ENCODE measurements at regions not wholly inside any gene's neighbourhood (a gene's known extent, or its start where the extent isn't known, plus 50 kb on each side); places are given as distances from the start of the nearest gene placed in this dataset.

GRCh38 chr12:66746489-66747201 is 67.8 kb upstream of the GRIP1 start:
- Histone ChIP-seq H3K4me1 (ENCODE audit: control insufficient read depth in 2 of 3, insufficient read depth in 2 of 3, low read depth in 1 of 3, low read length in 3 of 3) (no peaks in the 10 kb centered on the region), H3K9me3 (ENCODE audit: control insufficient read depth in 2 of 3, insufficient read depth in 1 of 3, low read length in 3 of 3) (no peaks in the 10 kb centered on the region), H3K27me3 (ENCODE audit: control insufficient read depth, insufficient read depth, low read length) (no peaks in the 10 kb centered on the region), H3K9ac (ENCODE audit: low read length in 3 of 3) (no peak overlapping the region), H3K36me3 (ENCODE audit: control insufficient read depth in 2 of 3, insufficient read depth in 3 of 3, low read length in 3 of 3) (no peaks in the 10 kb centered on the region), H3K4me3 (ENCODE audit: low read length in 3 of 3) (no peak overlapping the region), H3K27ac (ENCODE audit: low read depth in 2 of 2, low read length in 2 of 2) (no peak overlapping the region)
- FAIRE-seq (no peak), DNase-seq (no peak)
- TF ChIP-seq, protein P1, sequence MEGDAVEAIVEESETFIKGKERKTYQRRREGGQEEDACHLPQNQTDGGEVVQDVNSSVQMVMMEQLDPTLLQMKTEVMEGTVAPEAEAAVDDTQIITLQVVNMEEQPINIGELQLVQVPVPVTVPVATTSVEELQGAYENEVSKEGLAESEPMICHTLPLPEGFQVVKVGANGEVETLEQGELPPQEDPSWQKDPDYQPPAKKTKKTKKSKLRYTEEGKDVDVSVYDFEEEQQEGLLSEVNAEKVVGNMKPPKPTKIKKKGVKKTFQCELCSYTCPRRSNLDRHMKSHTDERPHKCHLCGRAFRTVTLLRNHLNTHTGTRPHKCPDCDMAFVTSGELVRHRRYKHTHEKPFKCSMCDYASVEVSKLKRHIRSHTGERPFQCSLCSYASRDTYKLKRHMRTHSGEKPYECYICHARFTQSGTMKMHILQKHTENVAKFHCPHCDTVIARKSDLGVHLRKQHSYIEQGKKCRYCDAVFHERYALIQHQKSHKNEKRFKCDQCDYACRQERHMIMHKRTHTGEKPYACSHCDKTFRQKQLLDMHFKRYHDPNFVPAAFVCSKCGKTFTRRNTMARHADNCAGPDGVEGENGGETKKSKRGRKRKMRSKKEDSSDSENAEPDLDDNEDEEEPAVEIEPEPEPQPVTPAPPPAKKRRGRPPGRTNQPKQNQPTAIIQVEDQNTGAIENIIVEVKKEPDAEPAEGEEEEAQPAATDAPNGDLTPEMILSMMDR (IDR thresholded peaks at IDR 0.05; ENCODE audit: borderline replicate concordance, extremely low read depth, insufficient read depth) = no peak
- intact Hi-C loops (cut with DNase I) = no loop called here

DNA sequence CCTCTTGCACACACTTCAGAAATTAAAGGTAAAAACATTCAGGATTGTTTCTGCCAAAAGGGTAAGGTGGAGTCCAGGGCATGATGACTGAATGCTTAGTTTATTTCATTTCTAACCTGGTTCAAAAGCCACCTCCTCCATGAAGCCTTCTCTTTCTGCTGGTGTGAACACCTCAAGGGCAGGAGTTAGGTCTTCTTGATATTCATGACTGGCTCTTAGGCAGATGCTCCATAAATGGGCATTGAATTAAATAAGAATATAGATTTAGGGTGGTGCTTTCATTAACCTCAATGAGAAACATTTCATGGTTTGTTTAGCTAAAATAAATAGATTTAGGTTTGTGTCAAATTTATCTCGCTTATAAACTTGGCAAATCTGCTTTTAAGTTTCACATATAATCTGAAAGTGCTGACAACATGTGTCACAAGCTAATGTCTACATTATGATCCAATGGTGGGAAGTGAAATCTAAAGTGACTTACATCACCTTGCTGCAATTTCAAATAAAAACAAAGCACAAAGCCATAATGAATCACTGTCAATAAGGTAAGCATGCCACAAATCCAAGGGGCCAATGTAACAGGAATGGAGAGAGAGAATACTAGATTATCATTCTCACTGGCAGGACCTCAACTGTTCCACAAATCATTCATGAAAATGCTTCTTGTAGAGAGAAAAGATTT is 72.7 kb upstream of the GRIP1 start:
- TF ChIP-seq, protein P1 (IDR thresholded peaks at IDR 0.05; ENCODE audit: borderline replicate concordance, extremely low read depth, insufficient read depth) = no peak
- DNase-seq (no peak), FAIRE-seq (no peak)
- no peak overlapping the region for H3K27ac ChIP-seq (ENCODE audit: low read depth in 2 of 2, low read length in 2 of 2)
- no peaks in the 10 kb centered on the region for H3K36me3 ChIP-seq (ENCODE audit: control insufficient read depth in 2 of 3, insufficient read depth in 3 of 3, low read length in 3 of 3)
- no peaks in the 10 kb centered on the region for H3K4me1 ChIP-seq (ENCODE audit: control insufficient read depth in 2 of 3, insufficient read depth in 2 of 3, low read depth in 1 of 3, low read length in 3 of 3)
- intact Hi-C loops (cut with DNase I) = no loop called here
- no peak overlapping the region for H3K9ac ChIP-seq (ENCODE audit: low read length in 3 of 3)
- no peaks in the 10 kb centered on the region for H3K9me3 ChIP-seq (ENCODE audit: control insufficient read depth in 2 of 3, insufficient read depth in 1 of 3, low read length in 3 of 3)
- no peak overlapping the region for H3K4me3 ChIP-seq (ENCODE audit: low read length in 3 of 3)
- H3K27me3 ChIP-seq (ENCODE audit: control insufficient read depth, insufficient read depth, low read length) = no peaks in the 10 kb centered on the region

- intact Hi-C loops (cut with DNase I) = no loop called here
- TF ChIP-seq, protein P1 (IDR thresholded peaks at IDR 0.05; ENCODE audit: borderline replicate concordance, extremely low read depth, insufficient read depth) = no peak
These were observed 74.9 kb upstream of the GRIP1 start for GRCh38 chr12:66753810-66754209.

More at GRCh38 chr12:66753810-66754209, 74.9 kb upstream of the GRIP1 start:
- H3K36me3 ChIP-seq (ENCODE audit: control insufficient read depth in 2 of 3, insufficient read depth in 3 of 3, low read length in 3 of 3) = no peaks in the 10 kb centered on the region
- DNase-seq = no peak
- no peaks in the 10 kb centered on the region for H3K9me3 ChIP-seq (ENCODE audit: control insufficient read depth in 2 of 3, insufficient read depth in 1 of 3, low read length in 3 of 3)
- no peak for FAIRE-seq
- H3K27ac ChIP-seq (ENCODE audit: low read depth in 2 of 2, low read length in 2 of 2) = no peak overlapping the region
- no peaks in the 10 kb centered on the region for H3K4me1 ChIP-seq (ENCODE audit: control insufficient read depth in 2 of 3, insufficient read depth in 2 of 3, low read depth in 1 of 3, low read length in 3 of 3)
- no peak overlapping the region for H3K9ac ChIP-seq (ENCODE audit: low read length in 3 of 3)
- H3K27me3 ChIP-seq (ENCODE audit: control insufficient read depth, insufficient read depth, low read length) = no peaks in the 10 kb centered on the region
- no peak overlapping the region for H3K4me3 ChIP-seq (ENCODE audit: low read length in 3 of 3)

Measured in kidney (tissue), 13 donors.